ENCODE measurements at regions not wholly inside any gene's neighbourhood (a gene's known extent, or its start where the extent isn't known, plus 50 kb on each side); places are given as distances from the start of the nearest gene placed in this dataset.

GRCh38 chr4:188197566-188197965 is 58.3 kb downstream of the TRIML1 start:
- Mint-ChIP-seq H3K27ac (no peak overlapping the region), H3K9me3 (peaks cover 22% of the 10 kb centered on the region), H3K36me3 (no peaks in the 10 kb centered on the region), H3K4me3 (no peak overlapping the region), H3K4me1 (no peaks in the 10 kb centered on the region)
- no peak for ATAC-seq
- no peak for DNase-seq (ENCODE audit: low spot score in 2 of 2)

GRCh38 chr4:188198982-188199792 is 59.9 kb downstream of the TRIML1 start:
- ATAC-seq (no peak), DNase-seq (ENCODE audit: low spot score in 2 of 2) (no peak)
- Mint-ChIP-seq H3K4me3 (no peak overlapping the region), H3K36me3 (no peaks in the 10 kb centered on the region), H3K9me3 (peaks cover 24% of the 10 kb centered on the region), H3K4me1 (no peaks in the 10 kb centered on the region), H3K27ac (no peak overlapping the region)

- H3K27ac Mint-ChIP-seq: no peak overlapping the region
- no peak for ATAC-seq
- H3K36me3 Mint-ChIP-seq: no peaks in the 10 kb centered on the region
- H3K9me3 Mint-ChIP-seq: peaks cover 32% of the 10 kb centered on the region
- DNase-seq (ENCODE audit: low spot score in 2 of 2): no peak
- no peaks in the 10 kb centered on the region for H3K4me1 Mint-ChIP-seq
- H3K4me3 Mint-ChIP-seq: no peak overlapping the region
Observed at GRCh38 chr4:188201851-188202250, 62.6 kb downstream of the TRIML1 start.

- ATAC-seq (no peak), DNase-seq (ENCODE audit: low spot score in 2 of 2) (no peak)
- no peaks in the 10 kb centered on the region for H3K36me3 Mint-ChIP-seq
- no peak overlapping the region for H3K27ac Mint-ChIP-seq
- H3K4me3 Mint-ChIP-seq: no peak overlapping the region
- H3K4me1 Mint-ChIP-seq: no peaks in the 10 kb centered on the region
- H3K9me3 Mint-ChIP-seq: peaks cover 26% of the 10 kb centered on the region
Observed at GRCh38 chr4:188206783-188207182, 67.5 kb downstream of the TRIML1 start.

GRCh38 chr4:188214861-188215260 is 75.6 kb downstream of the TRIML1 start:
- Mint-ChIP-seq H3K27ac (no peak overlapping the region), H3K36me3 (no peaks in the 10 kb centered on the region), H3K9me3 (peaks cover 11% of the 10 kb centered on the region), H3K4me1 (no peaks in the 10 kb centered on the region), H3K4me3 (no peak overlapping the region)
- DNase-seq (ENCODE audit: low spot score in 2 of 2) (no peak), ATAC-seq (no peak)

- no peak overlapping the region for H3K4me3 Mint-ChIP-seq
- ATAC-seq (no peak), DNase-seq (ENCODE audit: low spot score in 2 of 2) (no peak)
- no peaks in the 10 kb centered on the region for H3K36me3 Mint-ChIP-seq
- H3K4me1 Mint-ChIP-seq: no peaks in the 10 kb centered on the region
- no peak overlapping the region for H3K27ac Mint-ChIP-seq
- H3K9me3 Mint-ChIP-seq: peaks cover 7% of the 10 kb centered on the region
Observed at GRCh38 chr4:188218392-188218791, 79.2 kb downstream of the TRIML1 start.

- H3K4me3 Mint-ChIP-seq: no peak overlapping the region
- H3K9me3 Mint-ChIP-seq: peaks cover 8% of the 10 kb centered on the region
- no peaks in the 10 kb centered on the region for H3K4me1 Mint-ChIP-seq
- H3K36me3 Mint-ChIP-seq: no peaks in the 10 kb centered on the region
- no peak overlapping the region for H3K27ac Mint-ChIP-seq
- ATAC-seq (no peak), DNase-seq (ENCODE audit: low spot score in 2 of 2) (no peak)
Observed at GRCh38 chr4:188220006-188220405, 80.8 kb downstream of the TRIML1 start.

- Mint-ChIP-seq H3K27ac (no peak overlapping the region), H3K36me3 (no peaks in the 10 kb centered on the region), H3K9me3 (peaks cover 14% of the 10 kb centered on the region), H3K4me1 (no peaks in the 10 kb centered on the region), H3K4me3 (no peak overlapping the region)
- no peak for ATAC-seq
- DNase-seq (ENCODE audit: low spot score in 2 of 2): no peak
Observed at GRCh38 chr4:188221090-188221489, 81.8 kb downstream of the TRIML1 start.

GRCh38 chr4:188228279-188228678 is 89.0 kb downstream of the TRIML1 start:
- no peak for DNase-seq (ENCODE audit: low spot score in 2 of 2)
- Mint-ChIP-seq H3K9me3 (peaks cover 15% of the 10 kb centered on the region), H3K4me3 (no peak overlapping the region), H3K36me3 (no peaks in the 10 kb centered on the region), H3K4me1 (no peaks in the 10 kb centered on the region), H3K27ac (no peak overlapping the region)
- ATAC-seq: no peak

GRCh38 chr4:188232428-188232827 is 93.2 kb downstream of the TRIML1 start:
- Mint-ChIP-seq H3K9me3 (peaks cover 10% of the 10 kb centered on the region), H3K36me3 (no peaks in the 10 kb centered on the region), H3K27ac (no peak overlapping the region), H3K4me1 (no peaks in the 10 kb centered on the region), H3K4me3 (no peak overlapping the region)
- no peak for ATAC-seq
- DNase-seq (ENCODE audit: low spot score in 2 of 2): no peak

- H3K36me3 Mint-ChIP-seq: no peaks in the 10 kb centered on the region
- DNase-seq (ENCODE audit: low spot score in 2 of 2) (no peak), ATAC-seq (no peak)
- H3K9me3 Mint-ChIP-seq: peaks cover 3% of the 10 kb centered on the region
- H3K4me1 Mint-ChIP-seq: no peaks in the 10 kb centered on the region
- no peak overlapping the region for H3K27ac Mint-ChIP-seq
- H3K4me3 Mint-ChIP-seq: no peak overlapping the region
Observed at GRCh38 chr4:188242041-188242440, 102.8 kb downstream of the TRIML1 start.

GRCh38 chr4:188245651-188246050 is 106.4 kb downstream of the TRIML1 start:
- Mint-ChIP-seq H3K36me3 (no peaks in the 10 kb centered on the region), H3K4me1 (no peaks in the 10 kb centered on the region), H3K9me3 (peaks cover 5% of the 10 kb centered on the region), H3K27ac (no peak overlapping the region), H3K4me3 (no peak overlapping the region)
- ATAC-seq (no peak), DNase-seq (ENCODE audit: low spot score in 2 of 2) (no peak)

- Mint-ChIP-seq H3K4me3 (no peak overlapping the region), H3K9me3 (peaks cover 5% of the 10 kb centered on the region), H3K27ac (no peak overlapping the region), H3K4me1 (no peaks in the 10 kb centered on the region), H3K36me3 (no peaks in the 10 kb centered on the region)
- DNase-seq (ENCODE audit: low spot score in 2 of 2): no peak
- ATAC-seq: no peak
Observed at GRCh38 chr4:188246488-188246887, 107.2 kb downstream of the TRIML1 start.

- H3K9me3 Mint-ChIP-seq: peaks cover 11% of the 10 kb centered on the region
- DNase-seq (ENCODE audit: low spot score in 2 of 2) (no peak), ATAC-seq (no peak)
- no peak overlapping the region for H3K4me3 Mint-ChIP-seq
- H3K36me3 Mint-ChIP-seq: no peaks in the 10 kb centered on the region
- no peak overlapping the region for H3K27ac Mint-ChIP-seq
- no peaks in the 10 kb centered on the region for H3K4me1 Mint-ChIP-seq
Observed at GRCh38 chr4:188254211-188254610, 115.0 kb downstream of the TRIML1 start.

- Mint-ChIP-seq H3K4me3 (no peak overlapping the region), H3K4me1 (no peaks in the 10 kb centered on the region), H3K27ac (no peak overlapping the region), H3K36me3 (no peaks in the 10 kb centered on the region), H3K9me3 (peaks cover 22% of the 10 kb centered on the region)
- DNase-seq (ENCODE audit: low spot score in 2 of 2) (no peak), ATAC-seq (no peak)
Observed at GRCh38 chr4:188262464-188262863, 123.2 kb downstream of the TRIML1 start.

- ATAC-seq: no peak
- Mint-ChIP-seq H3K27ac (no peak overlapping the region), H3K36me3 (no peaks in the 10 kb centered on the region)
Observed at GRCh38 chr4:188263321-188263720, 124.1 kb downstream of the TRIML1 start.

More at GRCh38 chr4:188263321-188263720, 124.1 kb downstream of the TRIML1 start:
- no peak for DNase-seq (ENCODE audit: low spot score in 2 of 2)
- Mint-ChIP-seq H3K4me1 (no peaks in the 10 kb centered on the region), H3K9me3 (peaks cover 22% of the 10 kb centered on the region), H3K4me3 (no peak overlapping the region)

Data from stimulated activated effector memory CD8-positive, alpha-beta T cell treated with anti-CD3 and anti-CD28 coated beads, Interleukin-12 subunit alpha, Interleukin-12 subunit beta, amount 100 ng/mL, for 72 hours (primary cell).